Prostate gland (tissue), 2 donors: ENCODE measurements at regions not wholly inside any gene's neighbourhood (a gene's known extent, or its start where the extent isn't known, plus 50 kb on each side); places are given as distances from the start of the nearest gene placed in this dataset.

Experiments
- DNase-seq: peaks from one replicate; pipeline ENCODE4 v3.0.0-alpha.2; 2019; ENCODE audit warnings: low spot score
- H3K27ac ChIP-seq, 2 donors: fragments of 200-600 bp; sonication (generic); 2 replicates each; pipeline ENCODE4 v1.5.1; 2017 to 2019
- H3K27me3 ChIP-seq: fragments of 200-600 bp; sonication (generic); replicated peaks from 2 replicates; pipeline ENCODE4 v1.5.1; 2019; ENCODE audit not compliant: insufficient read depth
- H3K36me3 ChIP-seq, 2 donors: fragments of 200-600 bp; sonication (generic); 1 replicate in 1 of 2; 2 replicates in 1 of 2; pipeline versions ENCODE4 v1.5.1 to v1.8.1; 2017 to 2019
- H3K4me1 ChIP-seq: fragments of 200-600 bp; sonication (generic); replicated peaks from 2 replicates; pipeline ENCODE4 v1.5.1; 2019
- H3K4me3 ChIP-seq, 2 donors: fragments of 200-600 bp; sonication (generic); 2 replicates each; pipeline ENCODE4 v1.5.1; 2017 to 2019
- H3K9me3 ChIP-seq: fragments of 200-600 bp; sonication (generic); 2 replicates; pipeline ENCODE4 v1.5.1; 2017
- CTCF ChIP-seq, 4 experiments: fragments of 200-600 bp in 2 of 4; fragments of 450-650 bp in 2 of 4; sonication (generic) in 2 of 4; IDR thresholded peaks; 1 replicate in 3 of 4; 2 replicates in 1 of 4; pipeline ENCODE4 v1.5.1; 2016 to 2019; ENCODE audit warnings: antibody characterized with exemption in 4 of 4, mild to moderate bottlenecking in 2 of 4, moderate library complexity in 2 of 4
- POLR2A ChIP-seq: fragments of 450-650 bp; IDR thresholded peaks from one replicate; pipeline ENCODE4 v1.6.1; 2016; ENCODE audit warnings: antibody characterized with exemption, mild to moderate bottlenecking
- POLR2AphosphoS5 ChIP-seq: sonication (generic); formaldehyde crosslinking; IDR thresholded peaks from one replicate; pipeline ENCODE4 v1.6.1; 2017; ENCODE audit warnings: antibody characterized with exemption
- WGBS: methylation state at CpG from one replicate; pipeline ENCODE4 v1.1.5; 2018; 5-methylcytosine and 5-hydroxymethylcytosine counted together
- intact Hi-C: fragments of 100-400 bp; cut with DNase I; formaldehyde crosslinking; loops from one replicate; pipeline ENCODE4 v1.14.2; 2022

- intact Hi-C loops: no loop called here
- H3K9me3 ChIP-seq: no peaks in the 10 kb centered on the region
These were observed 377.2 kb upstream of the DDI1 start for GRCh38 chr11:103659206-103659618.

GRCh38 chr11:103659743-103660142 lies 376.7 kb upstream of the DDI1 start:
- Histone ChIP-seq H3K4me3 (no peak overlapping the region), H3K9me3 (no peaks in the 10 kb centered on the region), H3K27ac (no peak overlapping the region), H3K4me1 (no peaks in the 10 kb centered on the region), H3K36me3 (no peaks in the 10 kb centered on the region), H3K27me3 (no peaks in the 10 kb centered on the region)
- intact Hi-C loops: no loop called here
- TF ChIP-seq CTCF (IDR thresholded peaks at IDR 0.05): no peak
- TF ChIP-seq POLR2A: no peak
- no peak for TF ChIP-seq POLR2AphosphoS5
- DNase-seq: no peak

More at GRCh38 chr11:103659206-103659618, 377.2 kb upstream of the DDI1 start:
- H3K36me3 ChIP-seq: no peaks in the 10 kb centered on the region
- no peak overlapping the region for H3K27ac ChIP-seq
- TF ChIP-seq CTCF (IDR thresholded peaks at IDR 0.05) (no peak), POLR2A (no peak), POLR2AphosphoS5 (no peak)
- no peak overlapping the region for H3K4me3 ChIP-seq
- no peaks in the 10 kb centered on the region for H3K27me3 ChIP-seq
- no peak for DNase-seq
- H3K4me1 ChIP-seq: no peaks in the 10 kb centered on the region

- Histone ChIP-seq H3K4me3 (no peak overlapping the region), H3K9me3 (no peaks in the 10 kb centered on the region), H3K36me3 (no peaks in the 10 kb centered on the region), H3K4me1 (no peaks in the 10 kb centered on the region), H3K27ac (no peak overlapping the region), H3K27me3 (no peaks in the 10 kb centered on the region)
- TF ChIP-seq POLR2AphosphoS5 (no peak), POLR2A (no peak)
- intact Hi-C loops: no loop called here
- no peak for DNase-seq
These were observed 375.3 kb upstream of the DDI1 start for GRCh38 chr11:103661185-103661584.

GRCh38 chr11:103661991-103662390 lies 374.4 kb upstream of the DDI1 start:
- intact Hi-C loops: no loop called here
- WGBS: 0% methylated on average over 1 of the region's 1 CpG
- Histone ChIP-seq H3K27me3 (no peaks in the 10 kb centered on the region), H3K4me3 (no peak overlapping the region), H3K27ac (no peak overlapping the region), H3K4me1 (no peaks in the 10 kb centered on the region), H3K36me3 (no peaks in the 10 kb centered on the region), H3K9me3 (no peaks in the 10 kb centered on the region)
- no peak for TF ChIP-seq POLR2A
- no peak for TF ChIP-seq POLR2AphosphoS5
- TF ChIP-seq CTCF (IDR thresholded peaks at IDR 0.05): no peak
- no peak for DNase-seq

- Histone ChIP-seq H3K36me3 (no peaks in the 10 kb centered on the region), H3K27ac (no peak overlapping the region)
These were observed 373.6 kb upstream of the DDI1 start for GRCh38 chr11:103662880-103663279.

More at GRCh38 chr11:103662880-103663279, 373.6 kb upstream of the DDI1 start:
- no peaks in the 10 kb centered on the region for H3K27me3 ChIP-seq
- no peaks in the 10 kb centered on the region for H3K4me1 ChIP-seq
- intact Hi-C loops: no loop called here
- TF ChIP-seq POLR2AphosphoS5: no peak
- TF ChIP-seq CTCF (IDR thresholded peaks at IDR 0.05): no peak
- TF ChIP-seq POLR2A: no peak
- H3K4me3 ChIP-seq: no peak overlapping the region
- 11% methylated on average over 2 of the region's 2 CpGs for WGBS
- DNase-seq: no peak
- no peaks in the 10 kb centered on the region for H3K9me3 ChIP-seq
